HL-60 (cell line): ENCODE measurements at regions not wholly inside any gene's neighbourhood (a gene's known extent, or its start where the extent isn't known, plus 50 kb on each side); places are given as distances from the start of the nearest gene placed in this dataset.

Source experiments
- CTCF ChIP-seq: IDR thresholded peaks from one replicate; pipeline ENCODE4 v1.5.1; 2011; ENCODE audit warnings: low read length, control low read depth, inconsistent platforms; ENCODE audit not compliant: insufficient read depth
- POLR2AphosphoS5 ChIP-seq: IDR thresholded peaks from 2 replicates; pipeline ENCODE4 v1.6.1; 2012; ENCODE audit warnings: low read depth

DNA sequence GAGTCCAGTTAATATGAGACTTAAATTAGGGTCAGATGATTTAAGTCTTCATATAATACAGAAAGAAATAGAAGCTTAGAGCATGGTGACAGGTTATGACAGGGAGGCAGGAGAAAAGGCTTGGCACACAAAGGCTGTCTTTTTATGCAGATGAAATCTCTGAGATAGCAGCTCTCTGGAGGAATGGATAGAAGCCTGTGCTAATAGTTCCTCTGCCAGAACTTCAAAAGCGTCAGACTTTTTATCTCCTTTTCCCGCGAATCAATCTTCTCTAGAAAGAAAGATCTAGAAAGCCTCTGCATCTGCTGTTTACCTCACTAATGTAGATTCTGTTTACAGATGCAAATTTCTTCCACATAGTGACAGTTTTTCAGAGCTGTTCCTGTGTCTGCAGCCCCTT, 1106.2 kb downstream of the XPNPEP1 start:
- TF ChIP-seq POLR2AphosphoS5 = no peak
- no peak for TF ChIP-seq CTCF
